ENCODE measurements at regions not wholly inside any gene's neighbourhood (a gene's known extent, or its start where the extent isn't known, plus 50 kb on each side); places are given as distances from the start of the nearest gene placed in this dataset.

GRCh38 chr2:122651236-122651635, 895.8 kb downstream of the TSN start:
- TF ChIP-seq LEF1 (IDR thresholded peaks at IDR 0.05; ENCODE audit: borderline replicate concordance) (no peak), FOXK2 (IDR thresholded peaks at IDR 0.05) (no peak), ELF4 (IDR thresholded peaks at IDR 0.05) (no peak), ARNT (IDR thresholded peaks at IDR 0.05) (no peak), HDGF (IDR thresholded peaks at IDR 0.05; ENCODE audit: borderline replicate concordance) (no peak), BHLHE40 (IDR thresholded peaks at IDR 0.05; ENCODE audit: borderline replicate concordance) (no peak), SP1 (IDR thresholded peaks at IDR 0.05) (no peak), PKNOX1 (IDR thresholded peaks at IDR 0.05) (no peak), NFRKB (IDR thresholded peaks at IDR 0.05) (no peak), L3MBTL2 (conservative IDR thresholded peaks at IDR 0.05) (no peak), FOXM1 (IDR thresholded peaks at IDR 0.05; ENCODE audit: borderline replicate concordance) (no peak), FOXA1 (IDR thresholded peaks at IDR 0.05) (no peak), SUZ12 (IDR thresholded peaks at IDR 0.05) (no peak)

All from HEK293T (cell line).